ENCODE measurements at regions not wholly inside any gene's neighbourhood (a gene's known extent, or its start where the extent isn't known, plus 50 kb on each side); places are given as distances from the start of the nearest gene placed in this dataset.
"Not testable (repeated sequence)": the region's sequence is repeated elsewhere in the genome, so short reads cannot be mapped to it uniquely, and the experiment has no call there.

- no peak for DNase-seq (ENCODE audit: low read depth)
Measured at GRCh38 chr7:56219017-56219416, 102.8 kb upstream of the NUPR2 start.

DNA sequence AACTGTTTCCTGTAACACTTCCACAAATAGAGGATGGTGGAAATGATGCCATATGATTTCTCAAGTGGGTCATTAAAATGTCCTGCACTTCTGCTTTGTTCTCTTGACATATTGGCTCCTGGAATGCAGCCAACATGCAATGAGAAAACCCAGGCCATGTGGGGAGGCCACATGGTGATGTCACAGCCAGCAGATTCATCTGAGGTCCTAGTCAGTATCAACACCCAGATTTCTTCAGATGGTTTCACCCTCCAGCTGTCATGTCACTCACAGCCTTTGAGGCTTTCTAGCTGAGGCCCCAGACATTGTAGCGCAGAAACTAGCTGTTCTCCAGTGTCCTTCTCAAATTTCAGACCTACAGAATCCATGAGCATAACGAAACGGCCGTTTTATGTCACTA lies 102.3 kb upstream of the NUPR2 start:
- no peak for DNase-seq (ENCODE audit: low read depth)

- no peak for DNase-seq (ENCODE audit: low read depth)
Measured at GRCh38 chr7:56213574-56213973, 97.4 kb upstream of the NUPR2 start.

DNA sequence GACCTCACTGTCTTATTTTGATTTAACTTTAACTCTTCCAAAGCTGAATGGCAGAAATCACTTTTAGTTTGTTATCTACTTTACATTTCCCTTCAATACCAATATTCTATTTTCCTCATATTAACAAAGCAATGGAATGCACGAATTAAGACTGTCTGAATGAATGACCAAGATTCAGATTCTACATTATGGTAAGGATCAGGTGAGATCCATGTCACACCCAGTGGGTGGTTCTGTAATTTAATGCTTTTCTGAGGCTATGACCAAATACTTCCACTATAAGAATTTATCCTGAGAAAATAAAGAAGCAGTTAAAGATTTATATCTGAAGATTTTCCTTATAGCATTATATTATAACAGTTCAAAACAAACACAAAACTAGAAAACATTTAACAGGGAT lies 90.2 kb upstream of the NUPR2 start:
- DNase-seq (ENCODE audit: low read depth), result no peak

- DNase-seq (ENCODE audit: low read depth), result no peak
Measured at GRCh38 chr7:56199639-56200038, 83.4 kb upstream of the NUPR2 start.

GRCh38 chr7:56196195-56196594 lies 80.0 kb upstream of the NUPR2 start:
- DNase-seq (ENCODE audit: low read depth), result not testable (repeated sequence)

GRCh38 chr7:56188823-56189346 lies 72.7 kb upstream of the NUPR2 start:
- DNase-seq (ENCODE audit: low read depth), result no peak

DNA sequence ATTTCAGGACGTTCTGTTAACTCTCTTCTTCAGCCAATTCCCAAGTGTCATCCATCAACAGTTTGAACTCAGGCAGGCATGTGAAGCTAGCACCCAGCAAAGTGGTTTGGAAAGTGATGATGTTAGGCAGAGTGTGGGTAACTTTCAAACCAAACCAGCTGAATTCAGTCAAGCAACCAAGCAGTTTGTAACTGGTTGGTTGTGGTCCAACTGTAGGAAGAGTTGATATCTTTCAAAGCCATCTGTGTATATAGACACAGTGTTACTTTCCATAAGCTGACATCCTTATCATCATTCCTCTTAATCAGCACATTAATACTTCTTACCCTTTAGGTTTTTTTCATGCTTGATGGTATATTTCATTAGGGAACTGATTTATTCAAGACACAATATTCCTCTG lies 72.2 kb upstream of the NUPR2 start:
- DNase-seq (ENCODE audit: low read depth), result no peak

DNA sequence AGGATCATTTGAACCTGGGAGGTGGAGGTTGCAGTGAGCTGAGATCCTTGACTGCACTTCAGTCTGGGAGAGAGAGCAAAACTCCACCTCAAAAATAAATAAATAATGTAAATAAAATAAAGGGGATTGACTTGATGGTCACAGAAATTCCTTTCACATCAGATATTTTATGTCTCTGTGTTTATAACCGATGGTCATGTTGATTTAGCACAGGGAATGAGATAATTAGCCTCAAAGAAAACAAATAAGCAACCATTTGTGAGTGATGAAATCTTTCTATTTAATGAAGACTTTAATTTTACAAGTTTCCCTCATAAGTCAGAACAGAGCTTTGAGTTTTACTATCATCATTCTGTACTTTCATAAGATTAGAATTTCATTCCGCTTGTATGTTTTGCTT lies 64.8 kb upstream of the NUPR2 start:
- no peak for DNase-seq (ENCODE audit: low read depth)

GRCh38 chr7:56175771-56176170 lies 59.6 kb upstream of the NUPR2 start:
- DNase-seq (ENCODE audit: low read depth), result no peak

DNA sequence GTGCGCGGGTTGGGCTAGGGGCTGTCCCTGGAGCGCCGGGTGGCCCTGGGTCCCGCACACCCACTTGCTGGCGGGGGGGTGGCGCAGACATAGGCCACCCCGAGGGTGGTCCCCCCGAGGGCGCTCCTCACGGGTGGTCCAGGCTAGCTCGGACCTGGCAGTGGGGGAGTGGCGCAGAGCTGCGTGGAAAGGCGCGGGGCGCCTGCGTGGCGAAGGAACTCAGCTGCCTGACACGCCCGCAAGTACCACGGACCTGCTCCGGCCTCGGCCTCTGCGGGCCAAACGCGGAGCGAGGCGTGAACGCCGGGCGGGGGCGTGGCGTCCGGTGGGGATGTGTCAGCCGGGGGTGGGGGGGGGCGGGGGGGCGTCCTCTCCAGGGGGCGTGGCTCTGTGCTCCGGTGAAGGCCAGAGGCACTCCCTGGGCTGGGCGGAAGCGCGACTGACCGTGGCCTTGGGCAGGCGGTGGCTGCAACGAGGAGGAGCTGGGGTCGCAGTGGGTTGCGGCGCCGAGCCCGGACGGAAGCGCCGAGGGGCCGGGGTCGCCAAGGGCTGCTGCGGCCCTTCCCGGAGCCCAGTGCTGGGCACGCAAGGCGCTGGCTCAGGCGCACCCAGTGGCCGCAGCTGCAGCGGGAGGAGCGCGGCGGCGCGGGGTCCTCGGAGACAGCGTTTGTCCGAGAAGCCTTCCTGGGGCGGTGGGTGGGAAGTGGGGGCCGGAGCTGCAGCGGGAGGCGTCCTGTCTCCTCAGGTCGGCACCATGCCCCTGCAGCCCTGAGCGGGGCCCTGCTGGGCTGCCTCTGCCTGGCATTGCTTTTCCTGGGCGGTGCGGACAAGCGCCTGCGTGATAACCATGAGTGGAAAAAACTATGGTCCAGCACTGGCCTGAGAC lies 58.9 kb upstream of the NUPR2 start:
- DNase-seq (ENCODE audit: low read depth), result no peak

DNA sequence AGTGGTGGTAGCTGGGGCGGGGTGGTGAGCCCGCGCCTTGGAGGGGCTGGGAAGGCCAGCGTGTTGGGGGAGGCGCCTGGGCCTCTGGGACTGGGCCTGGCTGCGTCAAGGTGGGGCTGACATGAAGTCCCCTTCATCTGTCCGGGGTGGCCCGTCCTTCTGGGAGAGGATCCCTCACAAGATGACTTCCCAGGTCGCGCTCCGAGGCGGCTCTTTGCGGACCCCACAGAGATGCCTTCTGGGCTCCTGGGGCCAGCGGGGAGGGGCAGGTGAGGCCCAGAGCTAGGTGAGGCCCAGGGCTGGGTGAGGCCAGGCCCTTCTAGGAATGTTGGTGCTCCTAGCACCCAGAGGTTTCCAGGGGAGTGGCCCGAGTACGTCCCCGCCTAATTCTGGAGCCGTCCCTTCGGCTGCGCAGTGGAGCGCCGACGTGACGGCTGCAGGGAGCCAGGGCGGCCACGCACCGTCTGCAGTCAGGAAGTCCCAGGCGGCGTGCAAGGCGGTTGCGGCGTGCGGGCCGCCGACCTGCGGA lies 58.2 kb upstream of the NUPR2 start:
- DNase-seq (ENCODE audit: low read depth), result no peak

Data from stimulated activated CD4-positive, alpha-beta T cell treated with anti-CD3 and anti-CD28 coated beads, Interleukin-2, amount 100 ng/mL, for 4 hours (primary cell).